Activated CD8-positive, alpha-beta memory T cell treated with anti-CD3 and anti-CD28 coated beads, Interleukin-2, amount 10 ng/mL, durations not matched to agents 7 days and 5 days (primary cell): ENCODE measurements at regions not wholly inside any gene's neighbourhood (a gene's known extent, or its start where the extent isn't known, plus 50 kb on each side); places are given as distances from the start of the nearest gene placed in this dataset.
A peak's percentile ranks its signal among the peaks of the same experiment; 100 is the strongest.

Experiments used
- ATAC-seq: fragments of 150-1000 bp; cut with Tn5 transposase; one replicate; pipeline ENCODE4 v1.10.0; 2021; ENCODE audit warnings: moderate library complexity
- CTCF ChIA-PET: fragments of 350-600 bp; sonication (Branson Sonifier 250); formaldehyde crosslinking; loops from one replicate; lab custom pipeline; 2021; ENCODE audit warnings: antibody characterized with exemption; lab: Charles Lee
- DNase-seq: peaks from one replicate; pipeline ENCODE4 v3.0.0-alpha.2; 2020
- H3K27ac Mint-ChIP-seq: one replicate; pipeline ENCODE4 v1.8.0; 2021; ENCODE audit warnings: mild to moderate bottlenecking, mixed read lengths
- H3K27me3 Mint-ChIP-seq: one replicate; pipeline ENCODE4 v1.8.0; 2021; ENCODE audit warnings: mixed read lengths
- H3K36me3 Mint-ChIP-seq: one replicate; pipeline ENCODE4 v1.8.0; 2021; ENCODE audit warnings: mild to moderate bottlenecking, mixed read lengths
- H3K4me1 Mint-ChIP-seq: one replicate; pipeline ENCODE4 v1.8.0; 2021; ENCODE audit warnings: mixed read lengths
- H3K4me3 Mint-ChIP-seq: one replicate; pipeline ENCODE4 v1.8.0; 2021; ENCODE audit warnings: mild to moderate bottlenecking, moderate library complexity, mixed read lengths
- H3K9me3 Mint-ChIP-seq: one replicate; pipeline ENCODE4 v1.8.0; 2022; ENCODE audit warnings: low read depth, mixed read lengths

- Mint-ChIP-seq H3K27me3 (peaks cover 19% of the 10 kb centered on the region), H3K4me1 (peaks cover 29% of the 10 kb centered on the region), H3K36me3 (peaks cover 14% of the 10 kb centered on the region), H3K4me3 (no peak overlapping the region), H3K27ac (no peak overlapping the region), H3K9me3 (peaks cover 13% of the 10 kb centered on the region)
- DNase-seq (no peak), ATAC-seq (no peak)
- CTCF ChIA-PET: interaction anchor here (0.9 to 1.2 kb wide), 2 partner anchors 13 to 260 kb away, joined by 3 to 6 read pairs; no protein-coding TSS in a partner anchor
Observed at GRCh38 chr1:25107643-25108010, 124.7 kb downstream of the SYF2 start.

GRCh38 chr1:25106976-25107642, 125.2 kb downstream of the SYF2 start:
- CTCF ChIA-PET: interaction anchor here (0.9 to 1.2 kb wide), 2 partner anchors 12 to 259 kb away, joined by 3 to 6 read pairs; no protein-coding TSS in a partner anchor
- Mint-ChIP-seq H3K4me1 (peaks cover 29% of the 10 kb centered on the region), H3K27me3 (peaks cover 22% of the 10 kb centered on the region), H3K27ac (no peak overlapping the region), H3K36me3 (peaks cover 14% of the 10 kb centered on the region), H3K9me3 (peaks cover 13% of the 10 kb centered on the region), H3K4me3 (no peak overlapping the region)
- ATAC-seq (no peak), DNase-seq (no peak)

GRCh38 chr1:25106352-25106751, 126.0 kb downstream of the SYF2 start:
- H3K4me1 Mint-ChIP-seq: peaks cover 35% of the 10 kb centered on the region
- no peak overlapping the region for H3K27ac Mint-ChIP-seq
- CTCF ChIA-PET: interaction anchor here (2.5 kb wide), 1 partner anchor 258 kb away, joined by 8 read pairs; no protein-coding TSS in a partner anchor
- DNase-seq (peak; percentile 49), ATAC-seq (peak; percentile 55)
- peaks cover 26% of the 10 kb centered on the region for H3K27me3 Mint-ChIP-seq
- peaks cover 13% of the 10 kb centered on the region for H3K9me3 Mint-ChIP-seq
- H3K4me3 Mint-ChIP-seq: no peak overlapping the region
- H3K36me3 Mint-ChIP-seq: peaks cover 14% of the 10 kb centered on the region

DNA sequence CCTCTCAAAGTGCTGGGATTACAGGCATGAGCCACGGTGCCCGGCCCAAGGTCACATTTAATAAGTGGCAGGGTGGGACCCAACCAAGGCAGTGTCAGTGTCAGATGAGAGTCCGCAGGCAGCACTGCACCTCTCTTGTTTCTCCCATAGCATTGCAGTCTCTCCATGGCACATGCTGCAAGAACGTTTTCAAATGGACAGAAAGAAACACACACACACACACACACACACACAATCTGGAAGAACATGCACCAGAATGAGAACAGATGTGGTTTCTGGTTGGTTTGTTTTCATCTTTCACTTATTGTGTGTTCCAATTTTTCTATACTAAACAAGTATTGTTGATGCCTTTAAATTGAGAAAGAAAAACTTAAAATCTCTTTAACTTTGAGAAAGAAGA, 126.5 kb downstream of the SYF2 start:
- H3K4me1 Mint-ChIP-seq: peaks cover 39% of the 10 kb centered on the region
- peaks cover 26% of the 10 kb centered on the region for H3K27me3 Mint-ChIP-seq
- H3K36me3 Mint-ChIP-seq: peaks cover 14% of the 10 kb centered on the region
- DNase-seq (no peak), ATAC-seq (no peak)
- H3K9me3 Mint-ChIP-seq: peaks cover 13% of the 10 kb centered on the region
- CTCF ChIA-PET: interaction anchor here (0.8 to 2.5 kb wide), 3 partner anchors 11 to 258 kb away, joined by 3 to 8 read pairs (median 3); no protein-coding TSS in a partner anchor
- H3K4me3 Mint-ChIP-seq: no peak overlapping the region
- H3K27ac Mint-ChIP-seq: no peak overlapping the region

DNA sequence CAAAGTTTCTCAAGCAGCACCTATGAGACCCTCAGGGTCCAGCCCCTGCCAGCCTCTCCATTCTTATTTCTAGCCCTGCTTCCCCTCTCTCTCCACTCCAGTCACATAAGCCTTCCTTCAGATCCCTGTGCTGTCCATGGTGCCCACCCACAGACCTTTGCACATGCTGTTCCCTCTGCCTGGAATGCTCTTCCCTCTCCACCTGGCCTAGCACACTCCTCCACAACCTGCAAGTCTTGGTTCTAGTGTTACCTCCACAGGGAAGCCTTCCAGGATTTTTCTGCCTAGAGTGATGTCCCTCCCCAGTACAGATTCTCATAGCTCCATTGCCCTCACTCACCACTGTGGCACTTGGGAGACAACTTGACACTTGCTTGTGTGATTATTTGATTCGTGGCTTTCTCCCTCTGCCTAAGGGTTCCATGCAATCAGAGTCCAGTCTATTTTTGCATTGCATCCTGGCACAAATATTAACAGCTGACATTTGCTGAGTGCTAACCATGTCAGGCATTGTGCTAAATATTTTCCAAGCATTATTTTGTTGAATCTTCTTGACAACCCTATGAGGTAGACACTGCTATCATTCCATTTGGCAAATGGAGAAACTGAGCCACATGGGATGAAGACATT, 127.3 kb downstream of the SYF2 start:
- CTCF ChIA-PET: interaction anchor here (0.8 to 2.5 kb wide), 4 partner anchors 12 to 257 kb away, joined by 3 to 8 read pairs (median 3); no protein-coding TSS in a partner anchor
- peaks cover 47% of the 10 kb centered on the region for H3K4me1 Mint-ChIP-seq

GRCh38 chr1:25103164-25103795, 129.0 kb downstream of the SYF2 start:
- CTCF ChIA-PET: interaction anchor here (0.8 to 6.9 kb wide), 3 partner anchors 39 to 256 kb away, joined by 3 to 119 read pairs (median 6); no protein-coding TSS in a partner anchor
- ATAC-seq (no peak), DNase-seq (no peak)
- H3K36me3 Mint-ChIP-seq: no peaks in the 10 kb centered on the region
- peaks cover 2% of the 10 kb centered on the region for H3K9me3 Mint-ChIP-seq
- peaks cover 52% of the 10 kb centered on the region for H3K4me1 Mint-ChIP-seq
- peaks cover 28% of the 10 kb centered on the region for H3K27me3 Mint-ChIP-seq
- no peak overlapping the region for H3K4me3 Mint-ChIP-seq
- no peak overlapping the region for H3K27ac Mint-ChIP-seq

More for the DNA sequence above, 127.3 kb downstream of the SYF2 start:
- Mint-ChIP-seq H3K9me3 (peaks cover 13% of the 10 kb centered on the region), H3K27ac (no peak overlapping the region), H3K27me3 (peaks cover 26% of the 10 kb centered on the region), H3K36me3 (peaks cover 12% of the 10 kb centered on the region), H3K4me3 (no peak overlapping the region)
- no peak for ATAC-seq
- DNase-seq: no peak

DNA sequence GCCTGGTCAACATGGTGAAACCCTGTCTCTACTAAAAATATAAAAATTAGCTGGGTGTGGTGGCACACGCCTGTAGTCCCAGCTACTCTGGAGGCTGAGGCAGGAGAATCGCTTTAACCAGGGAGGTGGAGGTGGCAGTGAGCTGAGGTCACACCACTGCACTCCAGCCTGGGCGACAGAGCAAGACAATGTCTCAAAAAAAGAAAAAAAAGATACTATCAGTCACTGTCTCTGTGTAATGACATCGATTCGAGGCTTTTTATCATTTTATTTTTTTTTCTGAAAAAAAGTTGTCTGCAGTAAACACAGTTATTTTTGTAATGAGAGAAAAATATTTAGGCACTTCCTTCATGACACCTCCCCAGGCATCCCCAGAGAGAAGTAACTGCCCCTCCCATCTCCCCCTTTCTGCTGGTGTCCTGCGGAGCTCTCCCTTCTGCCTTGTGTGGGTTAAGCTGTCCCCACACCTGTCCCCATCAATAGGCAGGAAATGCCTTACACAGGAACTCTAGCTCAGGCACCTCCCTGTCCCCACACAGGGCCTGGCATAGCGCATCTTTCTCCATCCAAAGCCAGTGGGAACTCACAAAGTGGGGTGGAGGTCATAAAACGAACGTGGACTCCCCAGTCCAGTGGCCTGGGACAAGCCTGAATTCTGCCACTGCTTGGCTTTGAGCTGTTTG, 132.0 kb downstream of the SYF2 start:
- H3K9me3 Mint-ChIP-seq: no peaks in the 10 kb centered on the region
- ATAC-seq: no peak
- H3K4me1 Mint-ChIP-seq: peaks cover 69% of the 10 kb centered on the region
- peaks cover 34% of the 10 kb centered on the region for H3K27me3 Mint-ChIP-seq
- H3K4me3 Mint-ChIP-seq: no peak overlapping the region
- H3K36me3 Mint-ChIP-seq: peaks cover 6% of the 10 kb centered on the region
- CTCF ChIA-PET: interaction anchor here (0.9 to 8.9 kb wide), 21 partner anchors 12 to 252 kb away, joined by 3 to 119 read pairs (median 6); partner anchors contain the start of genes RUNX3 and SYF2
- DNase-seq: peak; percentile 58
- peak overlapping the region; percentile 81 for H3K27ac Mint-ChIP-seq

DNA sequence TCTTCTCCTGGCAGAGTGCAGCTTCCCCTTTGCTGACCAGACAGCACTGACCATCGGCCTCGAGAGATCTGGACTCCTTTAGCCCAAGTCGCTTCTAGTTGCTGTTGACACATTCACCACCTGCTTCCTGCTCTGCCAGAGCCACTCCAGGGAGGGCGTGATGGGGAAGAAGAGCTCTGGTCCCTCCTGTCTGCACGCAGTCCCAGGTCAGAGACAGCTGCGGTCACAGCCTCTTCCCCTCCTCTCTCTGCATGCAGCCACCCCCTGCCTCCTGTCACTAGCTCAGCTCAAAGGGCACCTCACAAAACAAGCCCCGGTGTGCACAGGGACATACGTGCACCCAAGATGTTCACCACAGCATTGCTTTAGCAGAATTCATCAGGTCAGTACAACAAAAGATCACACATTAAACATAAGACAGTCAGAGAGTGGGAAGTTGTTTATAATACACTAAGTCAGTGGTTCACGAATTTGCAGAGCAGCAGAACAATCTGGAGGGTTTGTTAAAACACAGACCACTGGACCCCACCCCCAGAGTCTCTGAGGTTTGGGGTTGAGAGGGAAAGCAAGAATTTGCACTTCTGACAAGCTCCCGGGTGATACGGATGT, 132.9 kb downstream of the SYF2 start:
- DNase-seq (peak; percentile 92), ATAC-seq (peak; percentile 60)
- Mint-ChIP-seq H3K27ac (peak overlapping the region; percentile 81), H3K9me3 (no peaks in the 10 kb centered on the region), H3K4me1 (peaks cover 73% of the 10 kb centered on the region), H3K27me3 (peaks cover 27% of the 10 kb centered on the region), H3K36me3 (peaks cover 9% of the 10 kb centered on the region), H3K4me3 (peak overlapping the region; percentile 65)
- CTCF ChIA-PET: interaction anchor here (0.9 to 8.9 kb wide), 20 partner anchors 12 to 251 kb away, joined by 3 to 119 read pairs (median 5); partner anchors contain the start of genes RUNX3 and SYF2

DNA sequence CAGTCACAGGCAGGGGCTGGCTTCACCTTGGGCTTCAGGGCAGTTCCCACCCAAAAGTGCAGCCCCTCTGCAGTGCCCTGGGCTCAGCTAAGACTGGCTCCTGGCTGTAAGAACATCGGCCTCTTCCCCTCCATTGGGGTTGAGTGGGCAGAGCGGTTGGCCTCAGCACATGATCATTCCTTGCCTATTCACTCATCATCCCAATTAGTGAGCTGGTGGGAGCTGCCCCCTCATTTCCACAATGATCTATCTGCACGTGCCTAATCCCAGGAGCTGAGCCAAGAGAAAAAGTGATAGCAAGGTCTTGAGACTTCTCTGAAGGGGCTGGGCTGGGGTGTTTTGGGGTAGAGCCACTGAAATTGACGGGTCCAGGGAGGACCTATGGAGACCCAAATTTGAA, 133.6 kb downstream of the SYF2 start:
- ATAC-seq (no peak), DNase-seq (no peak)
- Mint-ChIP-seq H3K27me3 (peaks cover 22% of the 10 kb centered on the region), H3K27ac (peak overlapping the region; percentile 81), H3K36me3 (peaks cover 16% of the 10 kb centered on the region), H3K4me1 (peaks cover 80% of the 10 kb centered on the region), H3K9me3 (no peaks in the 10 kb centered on the region), H3K4me3 (peak overlapping the region; percentile 65)
- CTCF ChIA-PET: interaction anchor here (1.2 to 8.9 kb wide), 11 partner anchors 11 to 250 kb away, joined by 3 to 119 read pairs (median 24); partner anchors contain the start of gene RUNX3

- CTCF ChIA-PET: interaction anchor here (0.5 to 8.9 kb wide), 14 partner anchors 19 to 248 kb away, joined by 3 to 114 read pairs (median 4); partner anchors contain the start of gene RUNX3
- H3K4me3 Mint-ChIP-seq: peak overlapping the region; percentile 16
- no peak for DNase-seq
- peaks cover 24% of the 10 kb centered on the region for H3K27me3 Mint-ChIP-seq
- peaks cover 77% of the 10 kb centered on the region for H3K4me1 Mint-ChIP-seq
- peaks cover 18% of the 10 kb centered on the region for H3K36me3 Mint-ChIP-seq
- peak overlapping the region; percentile 85 for H3K27ac Mint-ChIP-seq
- ATAC-seq: no peak
- H3K9me3 Mint-ChIP-seq: no peaks in the 10 kb centered on the region
Observed at GRCh38 chr1:25096307-25097150, 135.8 kb downstream of the SYF2 start.

DNA sequence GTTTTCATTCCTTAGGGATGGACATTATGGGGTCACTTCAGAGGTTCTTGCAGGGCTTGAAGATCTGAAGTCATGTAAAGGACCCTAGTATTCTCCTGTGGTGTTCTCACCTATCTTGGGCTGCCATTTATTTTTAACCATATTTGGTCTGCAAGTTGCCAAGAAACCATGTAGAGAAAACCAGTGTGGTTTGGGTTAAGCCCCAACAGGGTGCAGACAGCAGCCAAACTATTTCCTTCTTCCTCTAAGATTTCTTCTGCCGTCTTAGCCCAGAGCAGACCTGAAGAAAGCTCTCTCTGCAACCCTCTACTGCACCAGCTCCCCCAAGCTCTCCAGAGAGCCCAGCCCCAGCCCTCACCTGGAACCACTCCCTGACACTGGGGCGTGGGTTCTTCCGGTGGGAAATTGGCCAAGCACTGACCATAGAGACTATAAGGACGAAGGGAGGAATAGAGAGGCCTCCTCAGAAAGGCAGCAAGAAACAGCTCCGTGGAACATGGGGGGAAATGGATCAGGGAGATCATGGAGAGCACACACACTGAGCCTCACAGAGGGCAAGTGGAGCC, 136.6 kb downstream of the SYF2 start:
- peak; percentile 83 for DNase-seq
- peak overlapping the region; percentile 16 for H3K4me3 Mint-ChIP-seq
- CTCF ChIA-PET: interaction anchor here (0.7 to 8.9 kb wide), 9 partner anchors 20 to 248 kb away, joined by 3 to 114 read pairs (median 7); partner anchors contain the start of gene RUNX3
- peak overlapping the region; percentile 85 for H3K27ac Mint-ChIP-seq
- peaks cover 18% of the 10 kb centered on the region for H3K36me3 Mint-ChIP-seq
- H3K9me3 Mint-ChIP-seq: no peaks in the 10 kb centered on the region
- peak; percentile 48 for ATAC-seq
- H3K27me3 Mint-ChIP-seq: peaks cover 29% of the 10 kb centered on the region
- H3K4me1 Mint-ChIP-seq: peaks cover 72% of the 10 kb centered on the region
